ENCODE measurements at regions not wholly inside any gene's neighbourhood (a gene's known extent, or its start where the extent isn't known, plus 50 kb on each side); places are given as distances from the start of the nearest gene placed in this dataset.
A peak's percentile ranks its signal among the peaks of the same experiment; 100 is the strongest.

GRCh38 chr1:69376408-69376807 lies 191.3 kb upstream of the LRRC7 start:
- Mint-ChIP-seq H3K9me3 (peaks cover 7% of the 10 kb centered on the region), H3K27ac (no peak overlapping the region), H3K4me1 (no peaks in the 10 kb centered on the region), H3K4me3 (no peak overlapping the region), H3K36me3 (no peaks in the 10 kb centered on the region), H3K27me3 (no peaks in the 10 kb centered on the region)
- ATAC-seq: no peak

DNA sequence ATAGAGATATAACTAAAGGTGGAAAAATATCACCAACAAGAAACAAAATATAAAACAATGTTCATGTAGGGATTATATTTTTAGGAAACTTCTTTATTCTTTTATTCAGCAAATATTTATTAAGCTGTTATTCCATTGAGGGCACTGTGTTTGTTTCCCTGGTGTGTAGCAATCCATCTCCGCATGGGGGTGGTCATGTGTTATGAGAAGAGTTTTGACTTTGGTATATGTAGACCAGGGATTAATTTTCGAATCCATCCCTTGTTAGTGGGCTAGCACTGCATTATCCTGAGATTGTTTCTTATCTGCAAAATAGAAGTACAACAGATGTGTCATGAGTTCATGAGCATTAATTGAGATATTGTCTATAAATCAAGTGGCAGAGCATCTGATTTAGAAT lies 190.2 kb upstream of the LRRC7 start:
- no peaks in the 10 kb centered on the region for H3K27me3 Mint-ChIP-seq
- ATAC-seq: no peak

GRCh38 chr1:69388044-69388443 lies 179.7 kb upstream of the LRRC7 start:
- H3K4me1 Mint-ChIP-seq: no peaks in the 10 kb centered on the region
- H3K27ac Mint-ChIP-seq: no peak overlapping the region
- no peaks in the 10 kb centered on the region for H3K27me3 Mint-ChIP-seq
- ATAC-seq: no peak
- no peaks in the 10 kb centered on the region for H3K36me3 Mint-ChIP-seq
- H3K9me3 Mint-ChIP-seq: peaks cover 9% of the 10 kb centered on the region
- no peak overlapping the region for H3K4me3 Mint-ChIP-seq

More for the DNA sequence above, 190.2 kb upstream of the LRRC7 start:
- H3K4me1 Mint-ChIP-seq: no peaks in the 10 kb centered on the region
- no peak overlapping the region for H3K4me3 Mint-ChIP-seq
- H3K9me3 Mint-ChIP-seq: peaks cover 10% of the 10 kb centered on the region
- H3K27ac Mint-ChIP-seq: no peak overlapping the region
- H3K36me3 Mint-ChIP-seq: no peaks in the 10 kb centered on the region

DNA sequence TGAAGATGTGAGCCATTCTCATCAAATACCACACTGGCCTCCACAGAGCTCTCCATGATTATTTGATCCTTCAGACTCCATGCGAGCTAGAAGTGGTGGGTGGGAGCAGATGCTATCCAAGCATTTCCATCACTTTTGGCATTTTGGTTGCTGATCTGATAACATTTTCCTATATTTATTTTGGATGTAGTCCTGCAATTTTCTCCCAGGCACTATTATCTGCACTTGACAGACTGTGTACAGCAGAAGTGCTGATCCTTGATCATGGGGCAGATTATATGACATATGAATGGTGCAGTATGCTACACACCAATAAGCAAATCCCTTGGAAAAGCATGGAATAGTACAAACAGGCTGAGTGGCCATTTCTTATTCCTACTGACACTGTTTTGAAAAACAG lies 167.6 kb upstream of the LRRC7 start:
- Mint-ChIP-seq H3K4me3 (no peak overlapping the region), H3K4me1 (no peaks in the 10 kb centered on the region), H3K36me3 (no peaks in the 10 kb centered on the region), H3K27ac (no peak overlapping the region), H3K27me3 (no peaks in the 10 kb centered on the region), H3K9me3 (peaks cover 2% of the 10 kb centered on the region)
- no peak for ATAC-seq

GRCh38 chr1:69401879-69402278 lies 165.8 kb upstream of the LRRC7 start:
- no peak for ATAC-seq
- Mint-ChIP-seq H3K4me3 (no peak overlapping the region), H3K27ac (no peak overlapping the region), H3K36me3 (no peaks in the 10 kb centered on the region), H3K9me3 (peaks cover 2% of the 10 kb centered on the region), H3K4me1 (no peaks in the 10 kb centered on the region), H3K27me3 (no peaks in the 10 kb centered on the region)

GRCh38 chr1:69403756-69404320 lies 163.9 kb upstream of the LRRC7 start:
- H3K4me1 Mint-ChIP-seq: no peaks in the 10 kb centered on the region
- H3K4me3 Mint-ChIP-seq: no peak overlapping the region
- H3K27me3 Mint-ChIP-seq: no peaks in the 10 kb centered on the region
- H3K9me3 Mint-ChIP-seq: peaks cover 7% of the 10 kb centered on the region
- no peak overlapping the region for H3K27ac Mint-ChIP-seq
- no peaks in the 10 kb centered on the region for H3K36me3 Mint-ChIP-seq
- ATAC-seq: no peak

DNA sequence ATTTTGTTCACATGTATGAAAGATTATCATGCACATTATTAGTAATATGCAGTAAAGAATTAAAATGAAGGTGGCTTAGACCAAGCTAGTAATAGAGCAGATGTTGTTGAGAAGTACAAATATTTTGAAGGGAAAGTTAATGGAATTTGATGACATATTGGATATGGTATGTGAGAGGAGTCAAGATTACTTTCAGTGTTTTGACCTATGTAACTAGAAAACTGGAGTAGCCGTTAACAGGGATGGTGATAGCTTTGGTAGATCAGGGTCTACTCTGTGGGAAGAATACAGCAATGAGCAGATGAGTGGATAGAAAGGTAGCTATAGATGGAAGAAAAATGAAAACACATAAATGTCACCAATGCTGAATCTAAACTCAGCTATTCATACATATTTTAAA lies 163.2 kb upstream of the LRRC7 start:
- Mint-ChIP-seq H3K27me3 (no peaks in the 10 kb centered on the region), H3K9me3 (peaks cover 7% of the 10 kb centered on the region)

GRCh38 chr1:69406244-69406643 lies 161.5 kb upstream of the LRRC7 start:
- no peak for ATAC-seq
- Mint-ChIP-seq H3K27me3 (no peaks in the 10 kb centered on the region), H3K9me3 (peaks cover 7% of the 10 kb centered on the region), H3K4me3 (no peak overlapping the region), H3K36me3 (no peaks in the 10 kb centered on the region), H3K27ac (no peak overlapping the region), H3K4me1 (no peaks in the 10 kb centered on the region)

More for the DNA sequence above, 163.2 kb upstream of the LRRC7 start:
- ATAC-seq: no peak
- Mint-ChIP-seq H3K36me3 (no peaks in the 10 kb centered on the region), H3K4me3 (no peak overlapping the region), H3K27ac (no peak overlapping the region), H3K4me1 (no peaks in the 10 kb centered on the region)

GRCh38 chr1:69409731-69410456 lies 157.8 kb upstream of the LRRC7 start:
- no peaks in the 10 kb centered on the region for H3K36me3 Mint-ChIP-seq
- H3K27me3 Mint-ChIP-seq: no peaks in the 10 kb centered on the region
- peak; percentile 28 for ATAC-seq
- H3K4me3 Mint-ChIP-seq: no peak overlapping the region
- H3K27ac Mint-ChIP-seq: no peak overlapping the region
- peaks cover 9% of the 10 kb centered on the region for H3K9me3 Mint-ChIP-seq
- no peaks in the 10 kb centered on the region for H3K4me1 Mint-ChIP-seq

DNA sequence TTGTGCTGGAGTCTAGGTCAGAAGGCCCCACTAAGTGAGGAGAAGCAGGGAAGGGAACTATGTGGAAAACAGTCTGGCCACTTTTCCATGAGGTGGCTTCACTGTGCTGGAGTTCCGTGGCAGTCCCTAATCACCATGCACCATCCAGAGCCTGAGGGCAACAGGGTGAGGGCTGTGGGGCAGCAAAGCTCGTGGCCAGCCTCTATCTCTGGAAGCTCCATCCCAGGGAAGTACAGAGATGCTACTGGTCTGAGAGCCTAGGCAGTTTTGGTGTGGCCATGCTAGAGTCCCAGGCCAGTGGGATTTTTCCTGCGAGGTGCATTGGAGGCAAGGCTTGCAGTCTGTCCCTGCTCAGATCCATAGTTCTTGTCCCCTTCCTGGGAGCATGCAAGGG lies 157.3 kb upstream of the LRRC7 start:
- Mint-ChIP-seq H3K27me3 (no peaks in the 10 kb centered on the region), H3K36me3 (no peaks in the 10 kb centered on the region), H3K27ac (no peak overlapping the region), H3K4me3 (no peak overlapping the region), H3K9me3 (peaks cover 11% of the 10 kb centered on the region), H3K4me1 (no peaks in the 10 kb centered on the region)
- peak; percentile 13 for ATAC-seq

GRCh38 chr1:69410893-69411292 lies 156.8 kb upstream of the LRRC7 start:
- Mint-ChIP-seq H3K4me3 (no peak overlapping the region), H3K36me3 (no peaks in the 10 kb centered on the region), H3K27ac (no peak overlapping the region), H3K27me3 (no peaks in the 10 kb centered on the region), H3K4me1 (no peaks in the 10 kb centered on the region), H3K9me3 (peaks cover 11% of the 10 kb centered on the region)
- no peak for ATAC-seq

DNA sequence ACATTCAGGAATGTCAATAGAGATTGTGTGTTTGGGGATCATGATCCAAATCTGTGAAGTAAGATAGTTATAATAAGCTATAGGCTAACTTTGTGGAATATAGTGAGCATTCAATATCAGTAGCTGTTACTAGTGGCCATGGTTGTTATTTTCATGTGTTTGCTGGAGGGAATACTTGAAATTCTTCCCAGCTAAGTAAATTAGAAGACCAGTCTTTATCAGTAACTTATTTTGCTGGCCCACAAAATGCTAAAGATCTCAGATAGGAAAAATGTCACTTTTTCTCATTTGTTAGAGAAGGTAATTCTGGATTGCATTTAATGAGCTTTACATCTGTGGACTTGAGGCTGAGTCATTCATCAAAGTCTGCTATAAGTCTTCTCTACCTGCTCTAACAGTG lies 156.1 kb upstream of the LRRC7 start:
- no peaks in the 10 kb centered on the region for H3K27me3 Mint-ChIP-seq
- no peak overlapping the region for H3K4me3 Mint-ChIP-seq
- H3K4me1 Mint-ChIP-seq: no peaks in the 10 kb centered on the region
- ATAC-seq: no peak
- no peaks in the 10 kb centered on the region for H3K36me3 Mint-ChIP-seq
- H3K9me3 Mint-ChIP-seq: peaks cover 11% of the 10 kb centered on the region
- no peak overlapping the region for H3K27ac Mint-ChIP-seq

- H3K9me3 Mint-ChIP-seq: peaks cover 7% of the 10 kb centered on the region
- no peaks in the 10 kb centered on the region for H3K27me3 Mint-ChIP-seq
Measured at GRCh38 chr1:69413129-69413528, 154.6 kb upstream of the LRRC7 start.

DNA sequence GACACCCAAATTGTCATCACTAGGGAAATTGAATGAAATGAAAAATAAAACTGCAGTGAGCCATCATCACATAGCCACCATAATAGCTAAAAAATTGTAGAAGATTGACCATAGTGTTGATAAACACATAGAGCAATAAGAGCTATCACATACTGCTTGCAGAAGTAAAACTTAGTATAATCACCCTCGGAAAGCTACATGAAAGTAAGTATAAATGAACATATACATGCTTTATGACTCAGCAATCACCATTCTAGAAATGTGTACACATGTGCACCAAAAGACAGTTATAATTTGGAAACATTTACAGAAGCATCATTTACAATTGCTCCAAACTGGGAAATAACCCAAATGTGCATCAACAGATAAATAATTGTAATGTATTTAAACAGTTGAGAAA lies 153.1 kb upstream of the LRRC7 start:
- no peaks in the 10 kb centered on the region for H3K4me1 Mint-ChIP-seq
- no peak overlapping the region for H3K4me3 Mint-ChIP-seq
- ATAC-seq: no peak
- H3K27ac Mint-ChIP-seq: no peak overlapping the region
- H3K9me3 Mint-ChIP-seq: peaks cover 4% of the 10 kb centered on the region
- H3K36me3 Mint-ChIP-seq: no peaks in the 10 kb centered on the region
- no peaks in the 10 kb centered on the region for H3K27me3 Mint-ChIP-seq

More at GRCh38 chr1:69413129-69413528, 154.6 kb upstream of the LRRC7 start:
- Mint-ChIP-seq H3K4me1 (no peaks in the 10 kb centered on the region), H3K36me3 (no peaks in the 10 kb centered on the region), H3K27ac (no peak overlapping the region), H3K4me3 (no peak overlapping the region)
- ATAC-seq: no peak

DNA sequence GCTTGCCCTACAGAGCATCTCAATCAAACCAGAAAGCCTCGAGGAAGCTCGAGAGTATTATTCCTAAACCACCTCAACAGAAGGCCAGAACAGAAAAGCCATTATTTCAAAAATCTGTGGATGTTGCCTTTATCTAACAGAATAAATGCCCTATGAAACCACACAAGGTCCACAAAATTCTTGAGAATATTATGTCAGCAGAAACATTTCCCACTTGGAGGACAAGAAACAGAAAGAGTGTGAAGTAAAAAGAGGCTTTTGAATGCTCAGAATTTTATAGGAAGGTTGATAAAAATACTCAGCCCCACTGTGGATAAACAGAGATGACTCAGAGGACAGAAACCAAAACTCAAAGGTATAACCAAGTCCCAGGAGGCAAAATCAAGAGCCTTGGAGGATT lies 146.4 kb upstream of the LRRC7 start:
- H3K27ac Mint-ChIP-seq: no peak overlapping the region
- no peaks in the 10 kb centered on the region for H3K36me3 Mint-ChIP-seq
- H3K4me1 Mint-ChIP-seq: no peaks in the 10 kb centered on the region
- no peaks in the 10 kb centered on the region for H3K27me3 Mint-ChIP-seq
- no peak overlapping the region for H3K4me3 Mint-ChIP-seq
- no peaks in the 10 kb centered on the region for H3K9me3 Mint-ChIP-seq
- ATAC-seq: no peak

- H3K9me3 Mint-ChIP-seq: no peaks in the 10 kb centered on the region
- no peaks in the 10 kb centered on the region for H3K4me1 Mint-ChIP-seq
- no peak overlapping the region for H3K4me3 Mint-ChIP-seq
- no peak for ATAC-seq
- no peak overlapping the region for H3K27ac Mint-ChIP-seq
- no peaks in the 10 kb centered on the region for H3K27me3 Mint-ChIP-seq
- H3K36me3 Mint-ChIP-seq: no peaks in the 10 kb centered on the region
Measured at GRCh38 chr1:69425871-69426270, 141.9 kb upstream of the LRRC7 start.
